ENCODE measurements at regions not wholly inside any gene's neighbourhood (a gene's known extent, or its start where the extent isn't known, plus 50 kb on each side); places are given as distances from the start of the nearest gene placed in this dataset.

GRCh38 chr20:19934792-19935491, 82.2 kb upstream of the NAA20 start:
- no peak for TF ChIP-seq CTCF (IDR thresholded peaks at IDR 0.05)
- ATAC-seq (ENCODE audit: low FRiP score), result no peak
- no peak for DNase-seq (ENCODE audit: low spot score)

- DNase-seq (ENCODE audit: low spot score), result no peak
- no peak for TF ChIP-seq CTCF (IDR thresholded peaks at IDR 0.05)
- ATAC-seq (ENCODE audit: low FRiP score), result no peak
These were observed 81.3 kb upstream of the NAA20 start for GRCh38 chr20:19935842-19936241.

GRCh38 chr20:19936466-19937200, 80.5 kb upstream of the NAA20 start:
- ATAC-seq (ENCODE audit: low FRiP score) (no peak), DNase-seq (ENCODE audit: low spot score) (no peak)
- no peak for TF ChIP-seq CTCF (IDR thresholded peaks at IDR 0.05)

GRCh38 chr20:19937218-19937617, 79.9 kb upstream of the NAA20 start:
- no peak for TF ChIP-seq CTCF (IDR thresholded peaks at IDR 0.05)
- no peak for DNase-seq (ENCODE audit: low spot score)
- no peak for ATAC-seq (ENCODE audit: low FRiP score)

GRCh38 chr20:19937651-19938420, 79.3 kb upstream of the NAA20 start:
- ATAC-seq (ENCODE audit: low FRiP score), result no peak
- TF ChIP-seq CTCF (IDR thresholded peaks at IDR 0.05), result no peak

GRCh38 chr20:19938421-19939090, 78.6 kb upstream of the NAA20 start:
- no peak for TF ChIP-seq CTCF (IDR thresholded peaks at IDR 0.05)
- DNase-seq (ENCODE audit: low spot score), result no peak
- no peak for ATAC-seq (ENCODE audit: low FRiP score)

More at GRCh38 chr20:19937651-19938420, 79.3 kb upstream of the NAA20 start:
- no peak for DNase-seq (ENCODE audit: low spot score)

Data from omental fat pad (tissue), 3 donors.